ENCODE measurements at regions not wholly inside any gene's neighbourhood (a gene's known extent, or its start where the extent isn't known, plus 50 kb on each side); places are given as distances from the start of the nearest gene placed in this dataset.

- no peaks in the 10 kb centered on the region for H4K20me1 ChIP-seq (ENCODE audit: insufficient read depth, low read length)
- peaks cover 11% of the 10 kb centered on the region; the same call in 1 of the 2 replicates for H3K4me1 ChIP-seq (ENCODE audit: low read length)
- no peaks in the 10 kb centered on the region for H3K36me3 ChIP-seq (replicated peaks; ENCODE audit: insufficient read depth, low read length)
- H3F3A ChIP-seq (ENCODE audit: insufficient read depth, low read length), result peaks cover 10% of the 10 kb centered on the region
- no peak overlapping the region for H3K4me2 ChIP-seq (ENCODE audit: low read depth, low read length)
- H2AFZ ChIP-seq (ENCODE audit: low read length), result no peak overlapping the region
- H3K27me3 ChIP-seq (replicated peaks; ENCODE audit: insufficient read depth, low read length), result no peaks in the 10 kb centered on the region
- H3K9me3 ChIP-seq (replicated peaks; ENCODE audit: insufficient read depth, low read length), result no peaks in the 10 kb centered on the region
- H3K27ac ChIP-seq (ENCODE audit: low read length), result no peak overlapping the region
- no peaks in the 10 kb centered on the region for H3K79me2 ChIP-seq (ENCODE audit: low read length)
- no peak overlapping the region for H3K4me3 ChIP-seq (ENCODE audit: low read length)
- H3K9me2 ChIP-seq (replicated peaks; ENCODE audit: insufficient read depth, low read length), result no peaks in the 10 kb centered on the region
- no peak for DNase-seq
- H3K9ac ChIP-seq (ENCODE audit: low read length), result no peak overlapping the region
- TF ChIP-seq EZH2 (optimal IDR thresholded peaks at IDR 0.05; ENCODE audit: low read depth, low read length), result no peak
- TF ChIP-seq EZH2phosphoT487 (IDR thresholded peaks at IDR 0.05; ENCODE audit: low read length), result no peak
- 0 out of 2 replicates have a peak, but pooled peaks have one; percentile 5 for TF ChIP-seq CTCF (IDR thresholded peaks at IDR 0.05; ENCODE audit: low read length)
These were observed 139.3 kb upstream of the KBTBD8 start for GRCh38 chr3:66858656-66859381.

GRCh38 chr3:66860771-66861170 is 137.3 kb upstream of the KBTBD8 start:
- H4K20me1 ChIP-seq (ENCODE audit: insufficient read depth, low read length), result no peaks in the 10 kb centered on the region
- no peak overlapping the region for H3K27ac ChIP-seq (ENCODE audit: low read length)
- H3K27me3 ChIP-seq (replicated peaks; ENCODE audit: insufficient read depth, low read length), result no peaks in the 10 kb centered on the region
- H3K4me3 ChIP-seq (ENCODE audit: low read length), result no peak overlapping the region
- H3K4me1 ChIP-seq (ENCODE audit: low read length), result peaks cover 20% of the 10 kb centered on the region
- TF ChIP-seq CTCF (IDR thresholded peaks at IDR 0.05; ENCODE audit: low read length) (no peak), EZH2phosphoT487 (IDR thresholded peaks at IDR 0.05; ENCODE audit: low read length) (no peak), EZH2 (optimal IDR thresholded peaks at IDR 0.05; ENCODE audit: low read depth, low read length) (no peak)
- no peak overlapping the region for H3K4me2 ChIP-seq (ENCODE audit: low read depth, low read length)
- H3K9me2 ChIP-seq (replicated peaks; ENCODE audit: insufficient read depth, low read length), result no peaks in the 10 kb centered on the region
- no peak overlapping the region for H2AFZ ChIP-seq (ENCODE audit: low read length)
- H3K9me3 ChIP-seq (replicated peaks; ENCODE audit: insufficient read depth, low read length), result no peaks in the 10 kb centered on the region
- H3K79me2 ChIP-seq (ENCODE audit: low read length), result no peaks in the 10 kb centered on the region
- H3K9ac ChIP-seq (ENCODE audit: low read length), result no peak overlapping the region
- H3K36me3 ChIP-seq (replicated peaks; ENCODE audit: insufficient read depth, low read length), result no peaks in the 10 kb centered on the region
- peaks cover 11% of the 10 kb centered on the region for H3F3A ChIP-seq (ENCODE audit: insufficient read depth, low read length)
- no peak for DNase-seq

- no peaks in the 10 kb centered on the region for H3K27me3 ChIP-seq (replicated peaks; ENCODE audit: insufficient read depth, low read length)
- peaks cover 11% of the 10 kb centered on the region for H3F3A ChIP-seq (ENCODE audit: insufficient read depth, low read length)
- H3K27ac ChIP-seq (ENCODE audit: low read length), result peak overlapping the region; percentile 97
- H3K4me1 ChIP-seq (ENCODE audit: low read length), result peaks cover 14% of the 10 kb centered on the region
- DNase-seq, result peak; percentile 63
- TF ChIP-seq EZH2phosphoT487 (IDR thresholded peaks at IDR 0.05; ENCODE audit: low read length) (no peak), CTCF (IDR thresholded peaks at IDR 0.05; ENCODE audit: low read length) (no peak), EZH2 (optimal IDR thresholded peaks at IDR 0.05; ENCODE audit: low read depth, low read length) (no peak)
- H3K9me3 ChIP-seq (replicated peaks; ENCODE audit: insufficient read depth, low read length), result no peaks in the 10 kb centered on the region
- H2AFZ ChIP-seq (ENCODE audit: low read length), result peak overlapping the region; percentile 52
- peak overlapping the region; percentile 75 for H3K4me2 ChIP-seq (ENCODE audit: low read depth, low read length)
- H3K79me2 ChIP-seq (ENCODE audit: low read length), result no peaks in the 10 kb centered on the region
- H3K4me3 ChIP-seq (ENCODE audit: low read length), result peak overlapping the region; percentile 26
- no peaks in the 10 kb centered on the region for H3K9me2 ChIP-seq (replicated peaks; ENCODE audit: insufficient read depth, low read length)
- H3K36me3 ChIP-seq (replicated peaks; ENCODE audit: insufficient read depth, low read length), result no peaks in the 10 kb centered on the region
- H4K20me1 ChIP-seq (ENCODE audit: insufficient read depth, low read length), result no peaks in the 10 kb centered on the region
- peak overlapping the region; percentile 66 for H3K9ac ChIP-seq (ENCODE audit: low read length)
These were observed 134.6 kb upstream of the KBTBD8 start for GRCh38 chr3:66863205-66864111.
